ENCODE measurements at regions not wholly inside any gene's neighbourhood (a gene's known extent, or its start where the extent isn't known, plus 50 kb on each side); places are given as distances from the start of the nearest gene placed in this dataset.

DNA sequence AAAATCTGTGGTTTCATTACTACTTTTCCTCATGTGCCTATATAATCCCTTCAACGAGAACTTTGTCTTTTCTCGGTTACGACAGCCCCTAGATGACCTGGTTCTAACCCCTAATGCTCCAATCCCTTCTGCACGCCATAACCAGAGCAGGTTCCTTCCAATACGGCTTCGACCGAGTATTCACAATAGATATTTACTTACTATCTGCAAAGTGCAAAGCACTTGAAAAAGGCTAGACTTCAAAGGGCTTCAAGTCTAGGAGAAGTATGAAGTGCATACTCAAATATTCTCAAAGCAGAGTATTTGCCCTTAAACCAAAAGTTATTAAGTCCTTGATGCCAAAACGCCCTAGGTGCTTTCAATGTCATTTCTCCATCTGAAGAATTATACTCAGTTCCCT, 63.4 kb upstream of the NHSL1 start (continued):
- TF ChIP-seq CBX5 (IDR thresholded peaks at IDR 0.05; ENCODE audit: low read depth) = no peak

GRCh38 chr6:138563231-138563630, 63.9 kb upstream of the NHSL1 start:
- H3K27ac ChIP-seq (ENCODE audit: control insufficient read depth, insufficient read depth) = no peak overlapping the region
- no peaks in the 10 kb centered on the region for H3K9me3 ChIP-seq (replicated peaks; ENCODE audit: control insufficient read depth, insufficient read depth, low read length)
- ChIA-PET RAD21 (ENCODE audit: unreplicated experiment) (no interaction called here), SMC1A (ENCODE audit: uncharacterized antibody, unreplicated experiment) (no interaction called here), CTCF (no interaction called here), POLR2A (no interaction called here)
- H3K9ac ChIP-seq (ENCODE audit: control insufficient read depth, insufficient read depth, low read length) = no peak overlapping the region
- H3K4me1 ChIP-seq (ENCODE audit: control insufficient read depth, insufficient read depth, low read length) = no peaks in the 10 kb centered on the region
- H3K4me3 ChIP-seq = no peak overlapping the region
- DNase-seq (ENCODE audit: low read depth, low spot score) = no peak
- intact Hi-C loops (cut with micrococcal nuclease; ENCODE audit: unreplicated experiment) (no loop called here), in situ Hi-C loops (cut with MboI) (no loop called here)
- no peak for TF ChIP-seq EED (IDR thresholded peaks at IDR 0.05; ENCODE audit: low read depth)
- no peak for TF ChIP-seq NFXL1 (IDR thresholded peaks at IDR 0.05; ENCODE audit: borderline replicate concordance)
- no peak for TF ChIP-seq YBX1 (IDR thresholded peaks at IDR 0.05)
- no peak for FAIRE-seq
- no peaks in the 10 kb centered on the region for H4K20me1 ChIP-seq (ENCODE audit: control insufficient read depth, insufficient read depth)
- no peak overlapping the region for H3K4me2 ChIP-seq (ENCODE audit: control insufficient read depth, insufficient read depth)
- 47% methylated on average over 6 of the region's 6 CpGs for WGBS (ENCODE audit: insufficient coverage, insufficient replicate concordance, low lambda C conversion rate, missing lambda C conversion rate)
- H3K79me2 ChIP-seq (ENCODE audit: control insufficient read depth, insufficient read depth, low read length) = no peaks in the 10 kb centered on the region
- no peaks in the 10 kb centered on the region for H3K27me3 ChIP-seq (replicated peaks in 1 of 2; ENCODE audit: control insufficient read depth in 2 of 2, insufficient read depth in 2 of 2, low read length in 1 of 2)
- no peaks in the 10 kb centered on the region for H3K36me3 ChIP-seq (ENCODE audit: control insufficient read depth in 2 of 2, insufficient read depth in 2 of 2, low read length in 1 of 2)
- ATAC-seq = no peak
- H2AFZ ChIP-seq (ENCODE audit: control insufficient read depth, low read depth, low read length) = no peak overlapping the region
- BruUV-seq (replicated peaks) = no TSS peak

- intact Hi-C loops (cut with micrococcal nuclease; ENCODE audit: unreplicated experiment) = no loop called here
These were observed 64.4 kb upstream of the NHSL1 start for GRCh38 chr6:138563650-138564049.

More at GRCh38 chr6:138563650-138564049, 64.4 kb upstream of the NHSL1 start:
- RAD21 ChIA-PET (ENCODE audit: unreplicated experiment) = no interaction called here
- in situ Hi-C loops (cut with MboI) = no loop called here
- no peak overlapping the region for H3K27ac ChIP-seq (ENCODE audit: control insufficient read depth, insufficient read depth)
- no peak overlapping the region for H3K4me3 ChIP-seq
- H3K27me3 ChIP-seq (replicated peaks in 1 of 2; ENCODE audit: control insufficient read depth in 2 of 2, insufficient read depth in 2 of 2, low read length in 1 of 2) = no peaks in the 10 kb centered on the region
- TF ChIP-seq CHD4 (IDR thresholded peaks at IDR 0.05) (no peak), NR2C2 (IDR thresholded peaks at IDR 0.05; ENCODE audit: borderline replicate concordance, control insufficient read depth, insufficient read length, low read depth) (no peak)
- TF ChIP-seq, protein P1, sequence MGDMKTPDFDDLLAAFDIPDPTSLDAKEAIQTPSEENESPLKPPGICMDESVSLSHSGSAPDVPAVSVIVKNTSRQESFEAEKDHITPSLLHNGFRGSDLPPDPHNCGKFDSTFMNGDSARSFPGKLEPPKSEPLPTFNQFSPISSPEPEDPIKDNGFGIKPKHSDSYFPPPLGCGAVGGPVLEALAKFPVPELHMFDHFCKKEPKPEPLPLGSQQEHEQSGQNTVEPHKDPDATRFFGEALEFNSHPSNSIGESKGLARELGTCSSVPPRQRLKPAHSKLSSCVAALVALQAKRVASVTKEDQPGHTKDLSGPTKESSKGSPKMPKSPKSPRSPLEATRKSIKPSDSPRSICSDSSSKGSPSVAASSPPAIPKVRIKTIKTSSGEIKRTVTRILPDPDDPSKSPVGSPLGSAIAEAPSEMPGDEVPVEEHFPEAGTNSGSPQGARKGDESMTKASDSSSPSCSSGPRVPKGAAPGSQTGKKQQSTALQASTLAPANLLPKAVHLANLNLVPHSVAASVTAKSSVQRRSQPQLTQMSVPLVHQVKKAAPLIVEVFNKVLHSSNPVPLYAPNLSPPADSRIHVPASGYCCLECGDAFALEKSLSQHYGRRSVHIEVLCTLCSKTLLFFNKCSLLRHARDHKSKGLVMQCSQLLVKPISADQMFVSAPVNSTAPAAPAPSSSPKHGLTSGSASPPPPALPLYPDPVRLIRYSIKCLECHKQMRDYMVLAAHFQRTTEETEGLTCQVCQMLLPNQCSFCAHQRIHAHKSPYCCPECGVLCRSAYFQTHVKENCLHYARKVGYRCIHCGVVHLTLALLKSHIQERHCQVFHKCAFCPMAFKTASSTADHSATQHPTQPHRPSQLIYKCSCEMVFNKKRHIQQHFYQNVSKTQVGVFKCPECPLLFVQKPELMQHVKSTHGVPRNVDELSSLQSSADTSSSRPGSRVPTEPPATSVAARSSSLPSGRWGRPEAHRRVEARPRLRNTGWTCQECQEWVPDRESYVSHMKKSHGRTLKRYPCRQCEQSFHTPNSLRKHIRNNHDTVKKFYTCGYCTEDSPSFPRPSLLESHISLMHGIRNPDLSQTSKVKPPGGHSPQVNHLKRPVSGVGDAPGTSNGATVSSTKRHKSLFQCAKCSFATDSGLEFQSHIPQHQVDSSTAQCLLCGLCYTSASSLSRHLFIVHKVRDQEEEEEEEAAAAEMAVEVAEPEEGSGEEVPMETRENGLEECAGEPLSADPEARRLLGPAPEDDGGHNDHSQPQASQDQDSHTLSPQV (IDR thresholded peaks at IDR 0.05) = no peak
- H3K9me3 ChIP-seq (replicated peaks; ENCODE audit: control insufficient read depth, insufficient read depth, low read length) = no peaks in the 10 kb centered on the region
- H3K4me2 ChIP-seq (ENCODE audit: control insufficient read depth, insufficient read depth) = no peak overlapping the region
- FAIRE-seq (no peak), ATAC-seq (no peak), DNase-seq (ENCODE audit: low read depth, low spot score) (no peak)
- no peaks in the 10 kb centered on the region for H3K36me3 ChIP-seq (ENCODE audit: control insufficient read depth in 2 of 2, insufficient read depth in 2 of 2, low read length in 1 of 2)
- no peaks in the 10 kb centered on the region for H3K4me1 ChIP-seq (ENCODE audit: control insufficient read depth, insufficient read depth, low read length)
- no peak overlapping the region for H2AFZ ChIP-seq (ENCODE audit: control insufficient read depth, low read depth, low read length)
- CTCF ChIA-PET = no interaction called here
- POLR2A ChIA-PET = no interaction called here
- no TSS peak for BruUV-seq (replicated peaks)
- no peaks in the 10 kb centered on the region for H3K79me2 ChIP-seq (ENCODE audit: control insufficient read depth, insufficient read depth, low read length)
- 29% methylated on average over 3 of the region's 3 CpGs for WGBS (ENCODE audit: insufficient coverage, insufficient replicate concordance, low lambda C conversion rate, missing lambda C conversion rate)
- H4K20me1 ChIP-seq (ENCODE audit: control insufficient read depth, insufficient read depth) = no peaks in the 10 kb centered on the region
- no peak overlapping the region for H3K9ac ChIP-seq (ENCODE audit: control insufficient read depth, insufficient read depth, low read length)
- SMC1A ChIA-PET (ENCODE audit: uncharacterized antibody, unreplicated experiment) = no interaction called here

All from GM12878 (cell line).